ENCODE measurements at regions not wholly inside any gene's neighbourhood (a gene's known extent, or its start where the extent isn't known, plus 50 kb on each side); places are given as distances from the start of the nearest gene placed in this dataset.

GRCh38 chr10:78863906-78864239, 204.9 kb upstream of the ZMIZ1 start:
- no peak for TF ChIP-seq CTCF (conservative IDR thresholded peaks at IDR 0.05 in 1 of 2, IDR thresholded peaks at IDR 0.05 in 1 of 2; ENCODE audit: low read depth in 1 of 2, low read length in 2 of 2)
- TF ChIP-seq EZH2 (IDR thresholded peaks at IDR 0.05; ENCODE audit: low read length, missing control alignments), result no peak
